Colonic mucosa (tissue), 4 donors: ENCODE measurements at regions not wholly inside any gene's neighbourhood (a gene's known extent, or its start where the extent isn't known, plus 50 kb on each side); places are given as distances from the start of the nearest gene placed in this dataset.

Source experiments
- DNase-seq: peaks from one replicate; pipeline ENCODE4 v3.0.0-alpha.2; 2020
- H3K27ac ChIP-seq: fragments of 200-600 bp; one replicate; pipeline ENCODE4 v1.8.0; 2021
- H3K27me3 ChIP-seq: fragments of 200-600 bp; one replicate; pipeline ENCODE4 v1.8.0; 2021
- H3K36me3 ChIP-seq: fragments of 200-600 bp; one replicate; pipeline ENCODE4 v1.8.0; 2021
- H3K4me1 ChIP-seq: fragments of 200-600 bp; one replicate; pipeline ENCODE4 v1.8.0; 2021; ENCODE audit warnings: mild to moderate bottlenecking
- H3K4me3 ChIP-seq: fragments of 200-600 bp; one replicate; pipeline ENCODE4 v1.8.0; 2021
- H3K9ac ChIP-seq, 2 donors: one replicate each; pipeline ENCODE4 v1.7.0; 2013; ENCODE audit warnings: control low read depth in 2 of 2, low read depth in 2 of 2, low read length in 2 of 2
- H3K9me3 ChIP-seq: fragments of 200-600 bp; one replicate; pipeline ENCODE4 v1.8.0; 2021
- intact Hi-C: fragments of 100-400 bp; cut with DNase I; formaldehyde crosslinking; loops from one replicate; pipeline ENCODE4 v1.14.1; 2022
- TF ChIP-seq, protein P1 (sequence below): fragments of 200-600 bp; IDR thresholded peaks from one replicate; pipeline ENCODE4 v1.8.0; 2022; ENCODE audit warnings: antibody characterized with exemption, mild to moderate bottlenecking
- donor health status: healthy.
- donor health status: DM: no; HTN: no; CAD: no.
- donor health status: DM: no; HTN: no; CAD: no.

DNA sequence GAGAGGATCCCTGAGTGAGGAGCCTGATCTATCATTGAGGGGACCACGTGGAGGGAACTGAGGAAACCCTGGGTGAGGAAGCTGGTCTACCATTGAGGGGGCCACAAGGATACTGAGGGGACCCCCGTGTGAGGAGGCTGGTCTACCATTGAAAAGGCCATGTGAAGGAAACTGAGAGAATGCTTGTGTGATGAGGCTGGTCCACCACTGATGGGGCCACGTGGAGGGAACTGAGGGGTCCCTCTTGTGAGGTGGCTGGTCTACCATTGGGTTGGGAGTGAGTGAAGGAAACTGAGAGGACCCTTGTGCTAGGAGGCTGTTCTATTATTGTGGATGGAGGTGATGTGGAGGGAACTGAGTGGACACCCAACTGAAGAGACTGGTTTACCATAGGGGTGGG, 161.3 kb downstream of the FBLN2 start:
- no peaks in the 10 kb centered on the region for H3K9me3 ChIP-seq
- intact Hi-C loops: no loop called here
- no peak overlapping the region for H3K9ac ChIP-seq
- TF ChIP-seq, protein P1, sequence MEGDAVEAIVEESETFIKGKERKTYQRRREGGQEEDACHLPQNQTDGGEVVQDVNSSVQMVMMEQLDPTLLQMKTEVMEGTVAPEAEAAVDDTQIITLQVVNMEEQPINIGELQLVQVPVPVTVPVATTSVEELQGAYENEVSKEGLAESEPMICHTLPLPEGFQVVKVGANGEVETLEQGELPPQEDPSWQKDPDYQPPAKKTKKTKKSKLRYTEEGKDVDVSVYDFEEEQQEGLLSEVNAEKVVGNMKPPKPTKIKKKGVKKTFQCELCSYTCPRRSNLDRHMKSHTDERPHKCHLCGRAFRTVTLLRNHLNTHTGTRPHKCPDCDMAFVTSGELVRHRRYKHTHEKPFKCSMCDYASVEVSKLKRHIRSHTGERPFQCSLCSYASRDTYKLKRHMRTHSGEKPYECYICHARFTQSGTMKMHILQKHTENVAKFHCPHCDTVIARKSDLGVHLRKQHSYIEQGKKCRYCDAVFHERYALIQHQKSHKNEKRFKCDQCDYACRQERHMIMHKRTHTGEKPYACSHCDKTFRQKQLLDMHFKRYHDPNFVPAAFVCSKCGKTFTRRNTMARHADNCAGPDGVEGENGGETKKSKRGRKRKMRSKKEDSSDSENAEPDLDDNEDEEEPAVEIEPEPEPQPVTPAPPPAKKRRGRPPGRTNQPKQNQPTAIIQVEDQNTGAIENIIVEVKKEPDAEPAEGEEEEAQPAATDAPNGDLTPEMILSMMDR: no peak
- no peak overlapping the region for H3K27ac ChIP-seq
- no peaks in the 10 kb centered on the region for H3K4me1 ChIP-seq
- H3K36me3 ChIP-seq: no peaks in the 10 kb centered on the region
- no peak overlapping the region for H3K4me3 ChIP-seq
- no peak for DNase-seq
- no peaks in the 10 kb centered on the region for H3K27me3 ChIP-seq

DNA sequence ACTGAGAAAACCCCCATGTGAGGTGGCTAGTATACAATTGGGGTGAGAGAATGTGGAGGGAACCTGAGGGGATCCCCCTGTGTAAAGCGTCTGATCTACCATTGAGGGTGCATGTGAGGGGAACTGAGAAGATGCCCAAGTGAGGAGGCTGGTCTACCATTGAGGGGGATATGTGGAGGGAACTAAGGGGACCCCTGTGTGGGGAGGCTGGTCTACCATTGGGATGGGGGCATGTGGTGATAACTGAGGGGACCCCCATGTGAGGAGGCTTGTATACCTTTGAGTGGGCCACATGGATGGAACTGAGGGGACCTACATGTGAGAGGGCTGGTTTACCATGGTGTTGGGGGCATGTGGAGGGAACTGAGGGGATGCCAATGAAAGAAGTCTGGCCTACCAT, 160.8 kb downstream of the FBLN2 start:
- intact Hi-C loops: no loop called here
- Histone ChIP-seq H3K4me3 (no peak overlapping the region), H3K27me3 (no peaks in the 10 kb centered on the region), H3K4me1 (no peaks in the 10 kb centered on the region), H3K27ac (no peak overlapping the region), H3K36me3 (no peaks in the 10 kb centered on the region), H3K9ac (no peak overlapping the region), H3K9me3 (no peaks in the 10 kb centered on the region)
- DNase-seq: peak; percentile 2
- TF ChIP-seq, protein P1: no peak

DNA sequence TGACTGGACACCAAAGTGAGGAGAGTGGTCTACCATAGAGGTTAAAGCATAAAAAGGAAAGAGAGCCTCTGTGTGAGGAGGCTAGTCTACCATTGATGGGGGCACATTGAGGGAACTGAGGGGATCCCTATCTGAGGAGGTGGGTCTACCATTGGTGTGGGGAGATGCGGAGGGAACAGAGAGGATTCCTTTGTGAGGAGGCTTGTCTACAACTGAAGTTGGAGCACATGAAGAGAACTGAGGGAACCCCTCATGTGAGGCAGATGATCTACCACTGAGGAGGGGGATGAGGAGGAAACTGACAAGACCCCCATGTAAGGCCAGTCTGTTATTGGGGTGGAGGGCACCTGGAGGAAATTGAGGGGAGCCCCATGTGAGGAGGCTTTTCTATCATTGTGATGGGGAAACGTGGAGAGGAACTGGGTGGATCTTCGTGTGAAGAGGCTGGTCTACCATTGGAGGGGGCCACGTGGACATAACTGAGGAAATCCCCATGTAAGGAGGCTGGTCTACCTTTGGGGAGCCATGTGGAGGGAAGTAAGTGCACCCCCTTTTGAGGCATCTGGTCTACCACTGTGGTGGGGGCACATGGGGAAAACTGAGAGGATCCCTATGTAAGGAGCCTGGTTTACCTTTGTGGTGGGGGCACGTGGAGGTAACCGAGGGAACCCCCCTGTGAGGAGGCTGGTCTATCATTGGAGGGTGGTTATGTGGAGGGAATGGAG, 160.1 kb downstream of the FBLN2 start:
- intact Hi-C loops: no loop called here
- peak; percentile 4 for DNase-seq

DNA sequence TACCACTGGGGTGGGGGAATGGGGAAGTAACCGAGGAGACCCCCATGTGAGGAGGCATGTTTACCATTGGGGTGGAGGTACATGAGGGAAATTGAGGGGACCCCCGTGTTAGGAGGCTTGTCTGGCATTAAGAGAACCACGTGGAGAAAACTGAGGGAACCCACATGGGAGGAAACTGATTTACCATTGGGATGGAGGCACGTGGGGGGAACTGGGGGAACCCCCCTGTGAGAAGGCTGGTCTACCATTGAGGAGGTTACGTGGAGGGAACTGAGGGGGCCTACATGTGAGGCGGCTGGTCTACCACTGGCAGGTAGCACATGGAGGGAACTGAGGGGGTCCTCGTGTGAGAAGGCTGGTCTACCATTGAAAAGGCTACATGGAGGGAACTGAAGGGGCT, 159.4 kb downstream of the FBLN2 start:
- Histone ChIP-seq H3K36me3 (no peaks in the 10 kb centered on the region), H3K4me3 (no peak overlapping the region), H3K9me3 (no peaks in the 10 kb centered on the region), H3K27me3 (no peaks in the 10 kb centered on the region), H3K27ac (no peak overlapping the region), H3K4me1 (no peaks in the 10 kb centered on the region), H3K9ac (no peak overlapping the region)
- intact Hi-C loops: no loop called here
- DNase-seq: peak; percentile 5
- TF ChIP-seq, protein P1: no peak

More for the DNA sequence above, 160.1 kb downstream of the FBLN2 start:
- no peaks in the 10 kb centered on the region for H3K4me1 ChIP-seq
- TF ChIP-seq, protein P1: no peak
- no peak overlapping the region for H3K4me3 ChIP-seq
- no peaks in the 10 kb centered on the region for H3K27me3 ChIP-seq
- H3K36me3 ChIP-seq: no peaks in the 10 kb centered on the region
- no peak overlapping the region for H3K27ac ChIP-seq
- no peaks in the 10 kb centered on the region for H3K9me3 ChIP-seq
- no peak overlapping the region for H3K9ac ChIP-seq

DNA sequence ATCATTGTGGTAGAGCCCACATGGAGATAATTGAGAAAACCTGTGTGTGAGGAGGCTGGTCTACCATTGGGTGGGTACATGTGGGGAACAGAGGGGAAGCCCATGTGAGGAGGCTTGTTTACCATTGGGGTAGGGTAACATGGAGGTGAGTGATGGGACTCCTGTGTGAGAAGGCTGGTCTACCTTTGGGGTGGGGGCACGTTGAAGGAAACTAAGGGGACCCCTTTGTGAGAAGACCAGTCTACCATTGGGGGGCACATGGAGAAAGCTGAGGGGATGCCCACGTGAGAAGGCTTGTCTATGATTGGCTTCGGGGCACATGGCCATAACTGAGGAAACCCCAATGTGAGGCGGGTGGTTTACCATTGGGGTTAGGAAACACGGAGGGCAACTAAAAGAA, 158.5 kb downstream of the FBLN2 start:
- no peaks in the 10 kb centered on the region for H3K27me3 ChIP-seq
- H3K36me3 ChIP-seq: no peaks in the 10 kb centered on the region
- no peak overlapping the region for H3K4me3 ChIP-seq
- no peaks in the 10 kb centered on the region for H3K9me3 ChIP-seq
- H3K27ac ChIP-seq: no peak overlapping the region
- TF ChIP-seq, protein P1: no peak
- DNase-seq: no peak
- no peak overlapping the region for H3K9ac ChIP-seq
- no peaks in the 10 kb centered on the region for H3K4me1 ChIP-seq
- intact Hi-C loops: no loop called here
